AG04450 (cell line): ENCODE measurements at regions not wholly inside any gene's neighbourhood (a gene's known extent, or its start where the extent isn't known, plus 50 kb on each side); places are given as distances from the start of the nearest gene placed in this dataset.

Source experiments
- CTCF ChIA-PET: fragments of 300-600, 350-600 bp; formaldehyde crosslinking; extraction: SDS; loops from one replicate; lab custom pipeline; 2022; ENCODE audit warnings: antibody characterized with exemption, inconsistent platforms; lab: Charles Lee
- POLR2A ChIA-PET: fragments of 350-600 bp; formaldehyde crosslinking; extraction: SDS; loops from one replicate; lab custom pipeline; 2021; ENCODE audit warnings: antibody characterized with exemption, inconsistent platforms; lab: Yijun Ruan, JAX
- DNase-seq: peaks from one replicate; pipeline ENCODE4 v3.0.0-alpha.2; 2011; ENCODE audit warnings: low read depth, low spot score
- H3K27ac ChIP-seq: one replicate; pipeline ENCODE4 v1.5.1; 2012; ENCODE audit warnings: low read depth, low read length, control low read depth
- H3K27me3 ChIP-seq: one replicate; pipeline ENCODE4 v1.6.0; 2012; ENCODE audit warnings: low read length; ENCODE audit not compliant: control insufficient read depth, insufficient read depth
- H3K4me3 ChIP-seq: 2 replicates; pipeline ENCODE4 v1.5.1; 2011; ENCODE audit warnings: mild to moderate bottlenecking, low read depth, low read length, control low read depth
- H3K9me3 ChIP-seq: 2 replicates; pipeline ENCODE4 v1.5.1; 2012; ENCODE audit warnings: low read length; ENCODE audit not compliant: control insufficient read depth, insufficient read depth
- CTCF ChIP-seq: IDR thresholded peaks from 2 replicates; pipeline ENCODE4 v1.5.1; 2011; ENCODE audit warnings: low read depth, low read length, control low read depth, inconsistent platforms

GRCh38 chr6:154592199-154592860 is 81.8 kb upstream of the CNKSR3 start:
- no peak for DNase-seq
- TF ChIP-seq CTCF: no peak
- Histone ChIP-seq H3K4me3 (no peak overlapping the region), H3K9me3 (no peaks in the 10 kb centered on the region), H3K27me3 (no peaks in the 10 kb centered on the region), H3K27ac (no peak overlapping the region)
- CTCF ChIA-PET: interaction anchor here (0.6 kb wide), 1 partner anchor 220 kb away, joined by 6 read pairs; no protein-coding TSS in a partner anchor
- POLR2A ChIA-PET: no interaction called here

- H3K27me3 ChIP-seq: peaks cover 2% of the 10 kb centered on the region
- no peak overlapping the region for H3K4me3 ChIP-seq
- TF ChIP-seq CTCF: no peak
- POLR2A ChIA-PET: no interaction called here
- no peak for DNase-seq
- H3K27ac ChIP-seq: no peak overlapping the region
- CTCF ChIA-PET: no interaction called here
- H3K9me3 ChIP-seq: no peaks in the 10 kb centered on the region
These were observed 82.6 kb upstream of the CNKSR3 start for GRCh38 chr6:154593122-154593521.

- peaks cover 2% of the 10 kb centered on the region for H3K27me3 ChIP-seq
- H3K27ac ChIP-seq: no peak overlapping the region
- no peak for DNase-seq
- CTCF ChIA-PET: interaction anchor here (1.0 kb wide), 1 partner anchor 19 kb away, joined by 3 read pairs; no protein-coding TSS in a partner anchor
- POLR2A ChIA-PET: no interaction called here
- no peaks in the 10 kb centered on the region for H3K9me3 ChIP-seq
- TF ChIP-seq CTCF: no peak
- no peak overlapping the region for H3K4me3 ChIP-seq
These were observed 84.2 kb upstream of the CNKSR3 start for GRCh38 chr6:154594496-154595198.

- TF ChIP-seq CTCF: no peak
- no peak for DNase-seq
- no peak overlapping the region for H3K27ac ChIP-seq
- ChIA-PET CTCF (interaction anchor here (0.6 to 1.0 kb wide), 3 partner anchors 18 to 32 kb away, joined by 3 read pairs; no protein-coding TSS in a partner anchor), POLR2A (no interaction called here)
- H3K9me3 ChIP-seq: no peaks in the 10 kb centered on the region
- H3K27me3 ChIP-seq: peaks cover 2% of the 10 kb centered on the region
- no peak overlapping the region for H3K4me3 ChIP-seq
These were observed 85.1 kb upstream of the CNKSR3 start for GRCh38 chr6:154595538-154595937.

- no peak for DNase-seq
- H3K4me3 ChIP-seq: no peak overlapping the region
- H3K9me3 ChIP-seq: no peaks in the 10 kb centered on the region
- no peak for TF ChIP-seq CTCF
- no peak overlapping the region for H3K27ac ChIP-seq
- H3K27me3 ChIP-seq: peaks cover 2% of the 10 kb centered on the region
- ChIA-PET CTCF (interaction anchor here (0.5 to 1.0 kb wide), 4 partner anchors 18 to 87 kb away, joined by 3 to 10 read pairs (median 3); no protein-coding TSS in a partner anchor), POLR2A (no interaction called here)
These were observed 85.5 kb upstream of the CNKSR3 start for GRCh38 chr6:154596009-154596408.
